Endothelial cell (in vitro differentiated cells): ENCODE measurements at regions not wholly inside any gene's neighbourhood (a gene's known extent, or its start where the extent isn't known, plus 50 kb on each side); places are given as distances from the start of the nearest gene placed in this dataset.
"Not testable (repeated sequence)": the region's sequence is repeated elsewhere in the genome, so short reads cannot be mapped to it uniquely, and the experiment has no call there.

Experiments
- DNase-seq: peaks from one replicate; pipeline ENCODE4 v3.0.0; 2021; ENCODE audit warnings: low spot score
- H3K27ac Mint-ChIP-seq: one replicate; pipeline ENCODE4 v1.8.0; 2021; ENCODE audit warnings: mixed read lengths, inconsistent platforms; ENCODE audit not compliant: unreplicated experiment
- H3K27me3 Mint-ChIP-seq: one replicate; pipeline ENCODE4 v1.8.0; 2021; ENCODE audit warnings: mild to moderate bottlenecking, moderate library complexity, mixed read lengths, inconsistent platforms; ENCODE audit not compliant: unreplicated experiment
- H3K36me3 Mint-ChIP-seq: one replicate; pipeline ENCODE4 v1.8.0; 2021; ENCODE audit warnings: mild to moderate bottlenecking, low read depth, mixed read lengths, inconsistent platforms; ENCODE audit not compliant: unreplicated experiment
- H3K4me1 Mint-ChIP-seq: one replicate; pipeline ENCODE4 v1.8.0; 2021; ENCODE audit warnings: mild to moderate bottlenecking, mixed read lengths, inconsistent platforms; ENCODE audit not compliant: unreplicated experiment
- H3K4me3 Mint-ChIP-seq: one replicate; pipeline ENCODE4 v1.8.0; 2021; ENCODE audit warnings: mild to moderate bottlenecking, mixed read lengths, inconsistent platforms; ENCODE audit not compliant: unreplicated experiment
- H3K9me3 Mint-ChIP-seq: one replicate; pipeline ENCODE4 v1.8.0; 2021; ENCODE audit warnings: mixed read lengths, inconsistent platforms; ENCODE audit not compliant: unreplicated experiment
- TF ChIP-seq, protein P1 (sequence below): fragments of 200-600 bp; sonication (generic); IDR thresholded peaks from one replicate; pipeline ENCODE4 v1.5.0; 2021; ENCODE audit warnings: antibody characterized with exemption; ENCODE audit not compliant: unreplicated experiment

DNA sequence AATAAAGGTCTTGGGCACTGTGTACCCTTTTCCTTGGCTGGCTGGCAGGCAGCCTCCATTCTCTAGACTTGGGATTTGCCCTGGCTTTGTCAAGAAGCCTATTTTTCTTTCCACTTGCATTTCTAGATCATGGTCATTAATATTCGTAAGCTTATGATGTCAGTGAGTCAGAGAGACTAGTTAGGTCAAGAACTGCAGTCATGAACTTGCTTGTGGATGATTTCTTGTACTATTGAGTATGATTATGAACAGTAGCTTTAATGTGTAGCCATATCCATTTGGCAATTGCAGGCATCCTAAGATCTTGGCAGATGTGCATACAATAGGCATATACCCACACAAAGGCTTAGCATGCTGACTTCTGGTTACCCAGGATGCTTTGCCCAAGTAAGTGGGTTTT lies 186.8 kb upstream of the CLINT1 start:
- no peak for DNase-seq
- H3K36me3 Mint-ChIP-seq = no peaks in the 10 kb centered on the region
- TF ChIP-seq, protein P1, sequence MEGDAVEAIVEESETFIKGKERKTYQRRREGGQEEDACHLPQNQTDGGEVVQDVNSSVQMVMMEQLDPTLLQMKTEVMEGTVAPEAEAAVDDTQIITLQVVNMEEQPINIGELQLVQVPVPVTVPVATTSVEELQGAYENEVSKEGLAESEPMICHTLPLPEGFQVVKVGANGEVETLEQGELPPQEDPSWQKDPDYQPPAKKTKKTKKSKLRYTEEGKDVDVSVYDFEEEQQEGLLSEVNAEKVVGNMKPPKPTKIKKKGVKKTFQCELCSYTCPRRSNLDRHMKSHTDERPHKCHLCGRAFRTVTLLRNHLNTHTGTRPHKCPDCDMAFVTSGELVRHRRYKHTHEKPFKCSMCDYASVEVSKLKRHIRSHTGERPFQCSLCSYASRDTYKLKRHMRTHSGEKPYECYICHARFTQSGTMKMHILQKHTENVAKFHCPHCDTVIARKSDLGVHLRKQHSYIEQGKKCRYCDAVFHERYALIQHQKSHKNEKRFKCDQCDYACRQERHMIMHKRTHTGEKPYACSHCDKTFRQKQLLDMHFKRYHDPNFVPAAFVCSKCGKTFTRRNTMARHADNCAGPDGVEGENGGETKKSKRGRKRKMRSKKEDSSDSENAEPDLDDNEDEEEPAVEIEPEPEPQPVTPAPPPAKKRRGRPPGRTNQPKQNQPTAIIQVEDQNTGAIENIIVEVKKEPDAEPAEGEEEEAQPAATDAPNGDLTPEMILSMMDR = no peak
- H3K27me3 Mint-ChIP-seq = no peaks in the 10 kb centered on the region
- H3K4me3 Mint-ChIP-seq = no peak overlapping the region
- no peak overlapping the region for H3K27ac Mint-ChIP-seq
- H3K9me3 Mint-ChIP-seq = no peaks in the 10 kb centered on the region
- H3K4me1 Mint-ChIP-seq = peaks cover 2% of the 10 kb centered on the region

DNA sequence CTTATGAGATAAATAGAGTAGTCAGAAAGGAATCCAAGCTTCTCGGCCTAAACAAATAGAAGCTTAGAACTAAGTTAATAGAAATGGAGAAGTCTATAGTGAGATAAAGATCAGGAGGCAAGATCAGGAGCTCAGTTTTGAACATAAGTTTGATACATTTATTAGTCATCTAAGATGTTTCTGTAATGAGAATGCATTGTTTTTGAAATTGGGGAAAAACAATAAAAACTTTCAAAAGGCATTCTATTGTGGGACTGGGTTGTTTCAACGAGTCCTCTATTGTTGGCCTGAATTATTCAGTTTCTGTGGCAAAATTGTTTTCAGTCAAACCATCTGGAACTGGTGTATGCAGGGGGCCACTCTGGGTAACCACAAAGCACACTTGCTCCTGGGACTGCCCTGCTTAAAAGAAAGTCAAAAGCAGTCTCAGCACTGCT lies 181.0 kb upstream of the CLINT1 start:
- Mint-ChIP-seq H3K27me3 (peaks cover 6% of the 10 kb centered on the region), H3K36me3 (peaks cover 4% of the 10 kb centered on the region), H3K4me3 (no peak overlapping the region), H3K27ac (no peak overlapping the region), H3K4me1 (no peaks in the 10 kb centered on the region), H3K9me3 (peaks cover 4% of the 10 kb centered on the region)
- TF ChIP-seq, protein P1 = no peak
- DNase-seq = no peak

DNA sequence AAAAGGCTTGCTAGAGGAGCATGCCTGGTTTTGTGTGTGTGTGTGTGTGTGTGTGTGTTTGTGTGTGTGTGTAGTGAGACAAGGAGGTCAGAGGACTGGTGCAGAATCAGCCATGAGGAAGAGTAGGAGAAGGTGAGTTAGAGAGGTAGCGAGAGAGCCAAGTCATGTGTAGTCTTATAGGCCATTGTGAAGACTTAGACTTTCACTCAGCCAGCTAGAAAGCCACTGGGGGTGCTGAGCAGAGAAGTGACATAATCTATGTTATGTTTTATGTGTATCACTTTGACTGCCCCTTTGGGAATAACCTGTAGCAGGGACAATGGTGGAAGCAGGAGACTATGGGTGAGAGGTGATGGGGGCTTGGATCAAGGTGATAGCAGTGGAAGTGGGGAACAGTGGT lies 180.5 kb upstream of the CLINT1 start:
- DNase-seq = no peak
- no peaks in the 10 kb centered on the region for H3K4me1 Mint-ChIP-seq
- peaks cover 4% of the 10 kb centered on the region for H3K9me3 Mint-ChIP-seq

GRCh38 chr5:158036983-158037595 lies 178.1 kb upstream of the CLINT1 start:
- H3K27ac Mint-ChIP-seq, H3K9me3 Mint-ChIP-seq, H3K4me1 Mint-ChIP-seq, H3K27me3 Mint-ChIP-seq, DNase-seq, H3K36me3 Mint-ChIP-seq, H3K4me3 Mint-ChIP-seq: not testable (repeated sequence)

More for the DNA sequence above, 180.5 kb upstream of the CLINT1 start:
- H3K27me3 Mint-ChIP-seq = peaks cover 6% of the 10 kb centered on the region
- H3K4me3 Mint-ChIP-seq = no peak overlapping the region
- H3K36me3 Mint-ChIP-seq = peaks cover 4% of the 10 kb centered on the region
- no peak overlapping the region for H3K27ac Mint-ChIP-seq
- TF ChIP-seq, protein P1 = no peak

DNA sequence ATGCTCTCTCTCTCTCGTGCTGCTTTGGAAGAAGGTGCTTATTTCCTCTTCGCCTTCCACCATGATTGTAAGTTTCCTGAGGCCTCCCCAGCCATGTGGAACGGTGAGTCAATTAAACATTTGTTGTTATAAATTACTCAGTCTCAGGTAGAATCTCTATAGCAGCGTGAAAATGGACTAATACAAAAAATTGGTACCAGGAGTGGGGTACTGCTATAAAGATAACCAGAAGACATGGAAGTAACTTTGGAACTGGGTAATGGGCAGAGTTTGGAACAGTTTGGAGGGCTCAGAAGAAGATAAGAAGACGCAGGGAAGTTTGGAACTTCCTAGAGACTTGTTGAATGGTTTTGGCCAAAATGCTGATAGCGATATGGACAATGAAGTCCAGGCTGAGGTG lies 175.6 kb upstream of the CLINT1 start:
- not testable (repeated sequence) for DNase-seq, H3K27me3 Mint-ChIP-seq, H3K4me3 Mint-ChIP-seq, H3K36me3 Mint-ChIP-seq, H3K27ac Mint-ChIP-seq, H3K9me3 Mint-ChIP-seq, H3K4me1 Mint-ChIP-seq

DNA sequence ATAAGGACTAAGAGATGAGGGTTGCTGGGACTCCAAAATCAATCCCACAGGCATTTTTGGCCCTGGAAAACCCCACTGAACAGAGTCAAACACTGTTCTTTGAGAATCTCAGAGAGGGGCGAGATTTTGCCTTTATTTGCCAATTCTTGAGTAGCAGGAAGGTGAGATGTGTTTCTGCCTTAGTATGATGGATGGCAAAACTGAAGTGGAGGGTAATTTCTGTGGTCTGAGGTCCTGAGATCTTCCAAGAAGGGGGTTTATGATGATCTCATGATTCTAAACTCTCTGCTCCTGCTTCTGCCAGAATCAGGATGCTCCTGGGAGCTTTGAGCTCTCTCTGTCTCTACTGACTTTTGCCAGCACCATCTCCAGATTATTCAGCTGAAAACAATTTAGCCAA lies 174.8 kb upstream of the CLINT1 start:
- H3K27ac Mint-ChIP-seq = no peak overlapping the region

More for the DNA sequence above, 174.8 kb upstream of the CLINT1 start:
- TF ChIP-seq, protein P1 = no peak
- DNase-seq = no peak
- peaks cover 4% of the 10 kb centered on the region for H3K9me3 Mint-ChIP-seq
- peaks cover 5% of the 10 kb centered on the region for H3K27me3 Mint-ChIP-seq
- H3K4me1 Mint-ChIP-seq = no peaks in the 10 kb centered on the region
- peaks cover 4% of the 10 kb centered on the region for H3K36me3 Mint-ChIP-seq
- H3K4me3 Mint-ChIP-seq = no peak overlapping the region
